ENCODE measurements at regions not wholly inside any gene's neighbourhood (a gene's known extent, or its start where the extent isn't known, plus 50 kb on each side); places are given as distances from the start of the nearest gene placed in this dataset.

- no peak overlapping the region for H3K27ac ChIP-seq
These were observed 96.1 kb upstream of the DPT start for GRCh38 chr1:168825129-168825528.

GRCh38 chr1:168825820-168826219, 96.8 kb upstream of the DPT start:
- Histone ChIP-seq H3K27ac (no peak overlapping the region), H3K4me3 (no peak overlapping the region)
- TF ChIP-seq CTCF (IDR thresholded peaks at IDR 0.05) = no peak
- DNase-seq (ENCODE audit: low spot score) = no peak

More at GRCh38 chr1:168825129-168825528, 96.1 kb upstream of the DPT start:
- no peak for DNase-seq (ENCODE audit: low spot score)
- no peak overlapping the region for H3K4me3 ChIP-seq
- no peak for TF ChIP-seq CTCF (IDR thresholded peaks at IDR 0.05)

GRCh38 chr1:168826269-168826668, 97.3 kb upstream of the DPT start:
- no peak for DNase-seq (ENCODE audit: low spot score)
- Histone ChIP-seq H3K4me3 (no peak overlapping the region), H3K27ac (no peak overlapping the region)
- no peak for TF ChIP-seq CTCF (IDR thresholded peaks at IDR 0.05)

- H3K27ac ChIP-seq = no peak overlapping the region
- no peak overlapping the region for H3K4me3 ChIP-seq
- DNase-seq (ENCODE audit: low spot score) = no peak
- TF ChIP-seq CTCF (IDR thresholded peaks at IDR 0.05) = no peak
These were observed 98.6 kb upstream of the DPT start for GRCh38 chr1:168827557-168827956.

GRCh38 chr1:168829876-168830275, 100.9 kb upstream of the DPT start:
- no peak overlapping the region for H3K27ac ChIP-seq
- no peak for TF ChIP-seq CTCF (IDR thresholded peaks at IDR 0.05)

GRCh38 chr1:168830562-168830961, 101.6 kb upstream of the DPT start:
- no peak overlapping the region for H3K27ac ChIP-seq
- no peak overlapping the region for H3K4me3 ChIP-seq
- TF ChIP-seq CTCF (IDR thresholded peaks at IDR 0.05) = no peak
- no peak for DNase-seq (ENCODE audit: low spot score)

More at GRCh38 chr1:168829876-168830275, 100.9 kb upstream of the DPT start:
- no peak for DNase-seq (ENCODE audit: low spot score)
- no peak overlapping the region for H3K4me3 ChIP-seq

- DNase-seq (ENCODE audit: low spot score) = no peak
- Histone ChIP-seq H3K27ac (no peak overlapping the region), H3K4me3 (no peak overlapping the region)
- no peak for TF ChIP-seq CTCF (IDR thresholded peaks at IDR 0.05)
These were observed 103.7 kb upstream of the DPT start for GRCh38 chr1:168832661-168833060.

Data from coronary artery (tissue), 2 donors.